Gastrocnemius medialis (tissue), 4 donors: ENCODE measurements at regions not wholly inside any gene's neighbourhood (a gene's known extent, or its start where the extent isn't known, plus 50 kb on each side); places are given as distances from the start of the nearest gene placed in this dataset.

Experiments
- POLR2A ChIP-seq, 2 donors: fragments of 450-650 bp; IDR thresholded peaks; one replicate each; pipeline ENCODE4 v1.6.1; 2017; ENCODE audit warnings: antibody characterized with exemption in 2 of 2, mild to moderate bottlenecking in 2 of 2, moderate library complexity in 2 of 2
- TF ChIP-seq, protein P1 (sequence below), 5 experiments: fragments of 450-650 bp in 3 of 5; fragments of 200-600 bp in 2 of 5; sonication (generic) in 2 of 5; IDR thresholded peaks in 4 of 5; conservative IDR thresholded peaks in 1 of 5; 1 replicate in 4 of 5; 2 replicates in 1 of 5; pipeline ENCODE4 v1.5.1; 2016 to 2019; ENCODE audit warnings: antibody characterized with exemption in 5 of 5, mild to moderate bottlenecking in 3 of 5, moderate library complexity in 3 of 5

- TF ChIP-seq POLR2A (IDR thresholded peaks at IDR 0.05), result no peak
- TF ChIP-seq, protein P1, sequence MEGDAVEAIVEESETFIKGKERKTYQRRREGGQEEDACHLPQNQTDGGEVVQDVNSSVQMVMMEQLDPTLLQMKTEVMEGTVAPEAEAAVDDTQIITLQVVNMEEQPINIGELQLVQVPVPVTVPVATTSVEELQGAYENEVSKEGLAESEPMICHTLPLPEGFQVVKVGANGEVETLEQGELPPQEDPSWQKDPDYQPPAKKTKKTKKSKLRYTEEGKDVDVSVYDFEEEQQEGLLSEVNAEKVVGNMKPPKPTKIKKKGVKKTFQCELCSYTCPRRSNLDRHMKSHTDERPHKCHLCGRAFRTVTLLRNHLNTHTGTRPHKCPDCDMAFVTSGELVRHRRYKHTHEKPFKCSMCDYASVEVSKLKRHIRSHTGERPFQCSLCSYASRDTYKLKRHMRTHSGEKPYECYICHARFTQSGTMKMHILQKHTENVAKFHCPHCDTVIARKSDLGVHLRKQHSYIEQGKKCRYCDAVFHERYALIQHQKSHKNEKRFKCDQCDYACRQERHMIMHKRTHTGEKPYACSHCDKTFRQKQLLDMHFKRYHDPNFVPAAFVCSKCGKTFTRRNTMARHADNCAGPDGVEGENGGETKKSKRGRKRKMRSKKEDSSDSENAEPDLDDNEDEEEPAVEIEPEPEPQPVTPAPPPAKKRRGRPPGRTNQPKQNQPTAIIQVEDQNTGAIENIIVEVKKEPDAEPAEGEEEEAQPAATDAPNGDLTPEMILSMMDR (IDR thresholded peaks at IDR 0.05 in 4 of 5, conservative IDR thresholded peaks at IDR 0.05 in 1 of 5), result no peak
Observed at GRCh38 chr3:168881804-168882203, 781.7 kb downstream of the MECOM start.
